ENCODE measurements at regions not wholly inside any gene's neighbourhood (a gene's known extent, or its start where the extent isn't known, plus 50 kb on each side); places are given as distances from the start of the nearest gene placed in this dataset.
"Not testable (repeated sequence)": the region's sequence is repeated elsewhere in the genome, so short reads cannot be mapped to it uniquely, and the experiment has no call there.

DNA sequence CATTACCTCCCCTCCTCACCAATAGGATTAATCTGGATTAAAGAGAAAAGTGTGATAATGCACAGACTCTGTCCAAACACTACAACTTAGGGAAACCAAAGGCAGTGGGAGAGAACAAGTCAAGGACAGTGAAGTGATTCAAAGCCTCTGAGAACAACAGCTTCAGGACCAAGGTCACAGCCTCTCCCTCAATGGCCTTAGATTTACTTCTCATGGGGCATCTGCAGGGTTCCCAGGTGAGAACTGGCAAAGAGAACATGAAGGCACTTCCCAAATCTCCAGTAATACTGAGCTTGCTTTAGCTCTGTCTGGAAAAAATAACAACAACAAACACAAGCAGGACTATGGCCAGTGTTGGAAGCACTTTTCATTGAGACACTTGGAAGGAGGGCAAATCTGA lies 99.8 kb upstream of the GOLGA6L22 start:
- not testable (repeated sequence) for H3K4me3 Mint-ChIP-seq; H3K27me3 Mint-ChIP-seq; H3K36me3 Mint-ChIP-seq; H3K4me1 Mint-ChIP-seq; DNase-seq (ENCODE audit: low spot score in 2 of 2); ATAC-seq (ENCODE audit: low read depth); H3K27ac Mint-ChIP-seq; H3K9me3 Mint-ChIP-seq

DNA sequence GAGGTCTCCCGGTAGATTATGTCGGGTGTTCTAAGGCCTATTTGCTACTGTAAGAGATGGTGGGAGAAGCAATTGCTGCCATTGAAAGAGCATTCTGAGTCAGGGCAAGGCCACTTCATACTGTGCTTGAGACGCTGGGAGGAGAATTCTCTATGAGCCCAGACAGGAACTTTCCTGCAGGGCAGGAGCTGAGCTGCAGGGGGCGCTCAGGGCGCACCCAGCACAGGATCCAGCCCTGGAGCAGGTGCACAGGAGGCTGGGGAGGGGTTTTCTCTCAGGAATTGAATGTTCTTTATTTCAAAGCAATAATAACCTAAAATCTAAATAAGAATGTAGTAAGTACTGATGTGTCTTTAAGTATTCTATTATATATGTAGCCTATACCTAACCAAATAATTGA lies 99.1 kb upstream of the GOLGA6L22 start:
- DNase-seq (ENCODE audit: low spot score in 2 of 2); H3K27me3 Mint-ChIP-seq; H3K36me3 Mint-ChIP-seq; H3K27ac Mint-ChIP-seq; H3K4me3 Mint-ChIP-seq; H3K4me1 Mint-ChIP-seq; H3K9me3 Mint-ChIP-seq: not testable (repeated sequence)
- peak; percentile 53 for ATAC-seq (ENCODE audit: low read depth)

GRCh38 chr15:22360696-22361095 lies 98.0 kb upstream of the GOLGA6L22 start:
- DNase-seq (ENCODE audit: low spot score in 2 of 2); H3K27me3 Mint-ChIP-seq; H3K9me3 Mint-ChIP-seq; ATAC-seq (ENCODE audit: low read depth); H3K36me3 Mint-ChIP-seq; H3K27ac Mint-ChIP-seq; H3K4me3 Mint-ChIP-seq; H3K4me1 Mint-ChIP-seq: not testable (repeated sequence)

DNA sequence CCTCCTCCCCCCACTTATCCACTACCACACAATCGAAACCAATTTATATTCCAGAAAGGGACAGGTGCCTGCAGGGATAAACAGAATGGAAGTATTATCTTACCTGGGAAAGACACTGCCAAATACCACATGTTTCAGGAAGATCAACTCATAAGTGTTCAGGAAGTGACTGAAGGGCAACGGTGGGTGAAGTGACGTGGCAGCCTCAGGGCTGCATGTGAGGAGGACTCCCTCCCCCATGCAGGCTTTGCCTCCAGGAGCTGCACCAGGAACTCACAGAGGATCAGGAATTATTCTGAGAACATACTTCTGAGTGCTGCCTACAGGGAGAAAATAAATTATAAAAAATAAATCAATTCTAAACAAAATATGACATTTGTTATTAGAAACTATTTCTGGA lies 96.2 kb upstream of the GOLGA6L22 start:
- H3K4me3 Mint-ChIP-seq; H3K9me3 Mint-ChIP-seq; DNase-seq (ENCODE audit: low spot score in 2 of 2); H3K27ac Mint-ChIP-seq; H3K4me1 Mint-ChIP-seq; H3K27me3 Mint-ChIP-seq; H3K36me3 Mint-ChIP-seq; ATAC-seq (ENCODE audit: low read depth): not testable (repeated sequence)

GRCh38 chr15:22371246-22371834 lies 87.4 kb upstream of the GOLGA6L22 start:
- not testable (repeated sequence) for H3K27ac Mint-ChIP-seq; H3K4me1 Mint-ChIP-seq; H3K27me3 Mint-ChIP-seq; ATAC-seq (ENCODE audit: low read depth); H3K4me3 Mint-ChIP-seq; H3K36me3 Mint-ChIP-seq; H3K9me3 Mint-ChIP-seq; DNase-seq (ENCODE audit: low spot score in 2 of 2)

- ATAC-seq (ENCODE audit: low read depth); H3K36me3 Mint-ChIP-seq: not testable (repeated sequence)
Measured at GRCh38 chr15:22374531-22374930, 84.2 kb upstream of the GOLGA6L22 start.

GRCh38 chr15:22375829-22376228 lies 82.9 kb upstream of the GOLGA6L22 start:
- H3K4me1 Mint-ChIP-seq; H3K27ac Mint-ChIP-seq; DNase-seq (ENCODE audit: low spot score in 2 of 2); H3K36me3 Mint-ChIP-seq; H3K4me3 Mint-ChIP-seq; H3K9me3 Mint-ChIP-seq; H3K27me3 Mint-ChIP-seq; ATAC-seq (ENCODE audit: low read depth): not testable (repeated sequence)

More at GRCh38 chr15:22374531-22374930, 84.2 kb upstream of the GOLGA6L22 start:
- not testable (repeated sequence) for H3K27me3 Mint-ChIP-seq; H3K4me1 Mint-ChIP-seq; H3K27ac Mint-ChIP-seq; H3K4me3 Mint-ChIP-seq; H3K9me3 Mint-ChIP-seq; DNase-seq (ENCODE audit: low spot score in 2 of 2)

GRCh38 chr15:22377859-22378258 lies 80.8 kb upstream of the GOLGA6L22 start:
- not testable (repeated sequence) for H3K36me3 Mint-ChIP-seq; ATAC-seq (ENCODE audit: low read depth); DNase-seq (ENCODE audit: low spot score in 2 of 2); H3K4me1 Mint-ChIP-seq; H3K4me3 Mint-ChIP-seq; H3K27me3 Mint-ChIP-seq; H3K9me3 Mint-ChIP-seq; H3K27ac Mint-ChIP-seq

- H3K4me3 Mint-ChIP-seq; H3K9me3 Mint-ChIP-seq; H3K36me3 Mint-ChIP-seq; H3K27me3 Mint-ChIP-seq; H3K4me1 Mint-ChIP-seq; H3K27ac Mint-ChIP-seq; DNase-seq (ENCODE audit: low spot score in 2 of 2); ATAC-seq (ENCODE audit: low read depth): not testable (repeated sequence)
Measured at GRCh38 chr15:22387691-22388090, 71.0 kb upstream of the GOLGA6L22 start.

GRCh38 chr15:22388365-22388764 lies 70.3 kb upstream of the GOLGA6L22 start:
- H3K4me3 Mint-ChIP-seq; DNase-seq (ENCODE audit: low spot score in 2 of 2); ATAC-seq (ENCODE audit: low read depth); H3K27me3 Mint-ChIP-seq; H3K4me1 Mint-ChIP-seq; H3K9me3 Mint-ChIP-seq; H3K27ac Mint-ChIP-seq; H3K36me3 Mint-ChIP-seq: not testable (repeated sequence)

GRCh38 chr15:22401207-22401606 lies 57.5 kb upstream of the GOLGA6L22 start:
- H3K27ac Mint-ChIP-seq; H3K36me3 Mint-ChIP-seq; ATAC-seq (ENCODE audit: low read depth); H3K4me1 Mint-ChIP-seq; DNase-seq (ENCODE audit: low spot score in 2 of 2); H3K27me3 Mint-ChIP-seq; H3K4me3 Mint-ChIP-seq; H3K9me3 Mint-ChIP-seq: not testable (repeated sequence)

DNA sequence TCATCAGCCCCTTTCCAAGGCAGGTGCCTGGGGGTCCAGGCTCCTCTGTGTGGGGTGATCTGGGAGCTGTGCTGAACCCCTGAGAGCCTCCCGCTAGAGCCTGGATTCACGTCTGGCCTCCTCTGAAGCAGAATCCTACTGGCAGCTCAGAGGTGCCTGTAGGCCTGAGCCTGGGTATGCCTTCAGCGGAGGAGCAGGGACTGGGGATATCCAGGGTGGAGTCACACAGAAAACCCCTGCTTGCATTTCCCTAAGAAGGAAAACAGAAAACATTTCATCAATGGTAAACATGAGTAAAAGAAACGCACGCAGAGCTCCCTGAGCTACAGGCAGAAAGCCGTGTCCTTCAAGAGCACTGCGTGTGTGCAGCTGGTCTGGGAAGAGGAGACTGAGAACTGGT lies 57.0 kb upstream of the GOLGA6L22 start:
- not testable (repeated sequence) for H3K36me3 Mint-ChIP-seq; ATAC-seq (ENCODE audit: low read depth); H3K4me1 Mint-ChIP-seq; H3K27me3 Mint-ChIP-seq; H3K4me3 Mint-ChIP-seq; DNase-seq (ENCODE audit: low spot score in 2 of 2); H3K27ac Mint-ChIP-seq; H3K9me3 Mint-ChIP-seq

- not testable (repeated sequence) for ATAC-seq (ENCODE audit: low read depth); H3K9me3 Mint-ChIP-seq; H3K27me3 Mint-ChIP-seq
Measured at GRCh38 chr15:22405765-22406164, 52.9 kb upstream of the GOLGA6L22 start.

More at GRCh38 chr15:22405765-22406164, 52.9 kb upstream of the GOLGA6L22 start:
- DNase-seq (ENCODE audit: low spot score in 2 of 2); H3K4me3 Mint-ChIP-seq; H3K4me1 Mint-ChIP-seq; H3K36me3 Mint-ChIP-seq; H3K27ac Mint-ChIP-seq: not testable (repeated sequence)

Measured in memory B cell (primary cell).